ENCODE measurements at regions not wholly inside any gene's neighbourhood (a gene's known extent, or its start where the extent isn't known, plus 50 kb on each side); places are given as distances from the start of the nearest gene placed in this dataset.
A peak's percentile ranks its signal among the peaks of the same experiment; 100 is the strongest.

- H3K27me3 Mint-ChIP-seq: no peaks in the 10 kb centered on the region
Observed at GRCh38 chrX:149114001-149114400, 391.1 kb downstream of the IDS start.

GRCh38 chrX:149097786-149098185, 407.3 kb downstream of the IDS start:
- H3K27ac Mint-ChIP-seq: no peak overlapping the region
- ChIA-PET CTCF (no interaction called here), POLR2A (no interaction called here)
- H3K4me1 Mint-ChIP-seq: no peaks in the 10 kb centered on the region
- DNase-seq: no peak
- no peaks in the 10 kb centered on the region for H3K9me3 Mint-ChIP-seq
- H3K27me3 Mint-ChIP-seq: no peaks in the 10 kb centered on the region
- H3K4me3 Mint-ChIP-seq: no peak overlapping the region
- H3K36me3 Mint-ChIP-seq (ENCODE audit: low read depth): no peaks in the 10 kb centered on the region

More at GRCh38 chrX:149114001-149114400, 391.1 kb downstream of the IDS start:
- POLR2A ChIA-PET: no interaction called here
- no peaks in the 10 kb centered on the region for H3K4me1 Mint-ChIP-seq
- H3K36me3 Mint-ChIP-seq (ENCODE audit: low read depth): no peaks in the 10 kb centered on the region
- H3K9me3 Mint-ChIP-seq: peaks cover 7% of the 10 kb centered on the region
- CTCF ChIA-PET: no interaction called here
- DNase-seq: no peak
- no peak overlapping the region for H3K4me3 Mint-ChIP-seq
- H3K27ac Mint-ChIP-seq: no peak overlapping the region

- H3K27ac Mint-ChIP-seq: no peak overlapping the region
- no peaks in the 10 kb centered on the region for H3K4me1 Mint-ChIP-seq
- no peaks in the 10 kb centered on the region for H3K36me3 Mint-ChIP-seq (ENCODE audit: low read depth)
Observed at GRCh38 chrX:149092179-149092578, 412.9 kb downstream of the IDS start.

GRCh38 chrX:149079805-149080406, 425.2 kb downstream of the IDS start:
- ChIA-PET CTCF (no interaction called here), POLR2A (no interaction called here)
- Mint-ChIP-seq H3K27ac (no peak overlapping the region), H3K4me1 (no peaks in the 10 kb centered on the region), H3K36me3 (ENCODE audit: low read depth) (no peaks in the 10 kb centered on the region), H3K9me3 (no peaks in the 10 kb centered on the region), H3K4me3 (no peak overlapping the region), H3K27me3 (no peaks in the 10 kb centered on the region)
- no peak for DNase-seq

More at GRCh38 chrX:149092179-149092578, 412.9 kb downstream of the IDS start:
- ChIA-PET CTCF (no interaction called here), POLR2A (no interaction called here)
- DNase-seq: no peak
- Mint-ChIP-seq H3K9me3 (no peaks in the 10 kb centered on the region), H3K4me3 (no peak overlapping the region), H3K27me3 (no peaks in the 10 kb centered on the region)

- ChIA-PET CTCF (no interaction called here), POLR2A (no interaction called here)
- no peaks in the 10 kb centered on the region for H3K27me3 Mint-ChIP-seq
- no peak overlapping the region for H3K4me3 Mint-ChIP-seq
- peaks cover 2% of the 10 kb centered on the region for H3K4me1 Mint-ChIP-seq
- no peak overlapping the region for H3K27ac Mint-ChIP-seq
- DNase-seq: peak; percentile 16
- no peaks in the 10 kb centered on the region for H3K36me3 Mint-ChIP-seq (ENCODE audit: low read depth)
- H3K9me3 Mint-ChIP-seq: no peaks in the 10 kb centered on the region
Observed at GRCh38 chrX:149074398-149074797, 430.7 kb downstream of the IDS start.

- no peak overlapping the region for H3K27ac Mint-ChIP-seq
Observed at GRCh38 chrX:149073479-149073878, 431.6 kb downstream of the IDS start.

GRCh38 chrX:149069899-149070298, 435.2 kb downstream of the IDS start:
- ChIA-PET POLR2A (no interaction called here), CTCF (no interaction called here)

More at GRCh38 chrX:149073479-149073878, 431.6 kb downstream of the IDS start:
- H3K36me3 Mint-ChIP-seq (ENCODE audit: low read depth): no peaks in the 10 kb centered on the region
- H3K4me1 Mint-ChIP-seq: peaks cover 2% of the 10 kb centered on the region
- no peak for DNase-seq
- H3K27me3 Mint-ChIP-seq: no peaks in the 10 kb centered on the region
- H3K9me3 Mint-ChIP-seq: no peaks in the 10 kb centered on the region
- ChIA-PET POLR2A (no interaction called here), CTCF (no interaction called here)
- no peak overlapping the region for H3K4me3 Mint-ChIP-seq

GRCh38 chrX:149060921-149061320, 444.2 kb downstream of the IDS start:
- Mint-ChIP-seq H3K27ac (no peak overlapping the region), H3K27me3 (no peaks in the 10 kb centered on the region), H3K9me3 (no peaks in the 10 kb centered on the region), H3K4me3 (no peak overlapping the region), H3K36me3 (ENCODE audit: low read depth) (no peaks in the 10 kb centered on the region), H3K4me1 (no peaks in the 10 kb centered on the region)
- POLR2A ChIA-PET: no interaction called here
- CTCF ChIA-PET: no interaction called here
- no peak for DNase-seq

More at GRCh38 chrX:149069899-149070298, 435.2 kb downstream of the IDS start:
- Mint-ChIP-seq H3K9me3 (no peaks in the 10 kb centered on the region), H3K4me1 (peaks cover 2% of the 10 kb centered on the region), H3K4me3 (no peak overlapping the region), H3K36me3 (ENCODE audit: low read depth) (no peaks in the 10 kb centered on the region), H3K27me3 (no peaks in the 10 kb centered on the region), H3K27ac (no peak overlapping the region)
- no peak for DNase-seq

Measured in activated CD4-positive, alpha-beta memory T cell treated with anti-CD3 and anti-CD28 coated beads, Interleukin-2, amount 10 ng/mL, durations not matched to agents 7 days and 5 days (primary cell).